CD14-positive monocyte (primary cell): ENCODE measurements at regions not wholly inside any gene's neighbourhood (a gene's known extent, or its start where the extent isn't known, plus 50 kb on each side); places are given as distances from the start of the nearest gene placed in this dataset.

Experiments used
- DNase-seq, 3 donors: peaks; one replicate each; pipeline ENCODE4 v3.0.0-alpha.2; 2011 to 2022
- H2AFZ ChIP-seq: 2 replicates; pipeline ENCODE4 v1.6.0; 2012; ENCODE audit warnings: mild to moderate bottlenecking, low read depth, low read length, inconsistent platforms; ENCODE audit not compliant: insufficient read depth, poor library complexity, severe bottlenecking
- H3K27ac ChIP-seq, 2 donors: 1 replicate in 1 of 2; 2 replicates in 1 of 2; pipeline ENCODE4 v1.5.1; 2012 to 2013; ENCODE audit warnings: low read length in 2 of 2, control low read depth in 1 of 2, inconsistent platforms in 1 of 2, low read depth in 1 of 2, mild to moderate bottlenecking in 1 of 2
- H3K27me3 ChIP-seq, 2 donors: one replicate each; pipeline versions ENCODE4 v1.6.0 to v1.6.1; 2011 to 2013; ENCODE audit warnings: low read length in 2 of 2; ENCODE audit not compliant: control insufficient read depth in 2 of 2, insufficient read depth in 2 of 2
- H3K36me3 ChIP-seq, 2 donors: replicated peaks in 1 of 2; 1 replicate in 1 of 2; 2 replicates in 1 of 2; pipeline versions ENCODE4 v1.5.1 to v1.6.1; 2012 to 2013; ENCODE audit warnings: low read length in 2 of 2, control low read depth in 1 of 2, inconsistent platforms in 1 of 2, mild to moderate bottlenecking in 1 of 2; ENCODE audit not compliant: insufficient read depth in 2 of 2, control insufficient read depth in 1 of 2
- H3K4me1 ChIP-seq, 2 donors: 1 replicate in 1 of 2; 2 replicates in 1 of 2; pipeline versions ENCODE4 v1.5.1 to v1.6.1; 2012 to 2013; ENCODE audit warnings: low read length in 2 of 2, control low read depth in 1 of 2, inconsistent platforms in 1 of 2, mild to moderate bottlenecking in 1 of 2, moderate library complexity in 1 of 2; ENCODE audit not compliant: insufficient read depth in 2 of 2, control insufficient read depth in 1 of 2
- H3K4me2 ChIP-seq: replicated peaks from 2 replicates; pipeline ENCODE3; 2012; ENCODE audit warnings: low read length, moderate library complexity, mild to moderate bottlenecking; ENCODE audit not compliant: poor library complexity, severe bottlenecking; ENCODE audit errors: extremely low read depth
- H3K4me3 ChIP-seq, 3 experiments: fragments of 200-600 bp in 1 of 3; sonication (generic) in 1 of 3; replicated peaks in 1 of 3; 1 replicate in 2 of 3; 2 replicates in 1 of 3; pipeline ENCODE4 v1.5.1; 2011 to 2013; ENCODE audit warnings: low read length in 3 of 3, mild to moderate bottlenecking in 3 of 3, control low read depth in 2 of 3, low read depth in 2 of 3, inconsistent platforms in 1 of 3, moderate library complexity in 1 of 3
- H3K79me2 ChIP-seq: 2 replicates; pipeline ENCODE4 v1.6.0; 2012; ENCODE audit warnings: mild to moderate bottlenecking, control low read depth, inconsistent platforms, low read length, moderate library complexity; ENCODE audit not compliant: insufficient read depth
- H3K9ac ChIP-seq: 2 replicates; pipeline ENCODE4 v1.6.0; 2017; ENCODE audit warnings: low read length, mild to moderate bottlenecking; ENCODE audit not compliant: insufficient read depth, poor library complexity, severe bottlenecking
- H3K9me3 ChIP-seq, 2 donors: replicated peaks in 1 of 2; 1 replicate in 1 of 2; 2 replicates in 1 of 2; pipeline versions ENCODE4 v1.5.1 to v1.6.1; 2012 to 2013; ENCODE audit warnings: low read length in 2 of 2, control low read depth in 1 of 2; ENCODE audit not compliant: control insufficient read depth in 1 of 2, insufficient read depth in 1 of 2
- H4K20me1 ChIP-seq: 2 replicates; pipeline ENCODE4 v1.6.0; 2012; ENCODE audit warnings: mild to moderate bottlenecking, low read length, control low read depth, moderate library complexity; ENCODE audit not compliant: insufficient read depth
- H3K27ac Mint-ChIP-seq, 7 donors: one replicate each; pipeline ENCODE4 v1.8.0; 2020; ENCODE audit warnings: mild to moderate bottlenecking in 7 of 7, mixed read lengths in 7 of 7, moderate library complexity in 6 of 7, inconsistent platforms in 2 of 7
- H3K27me3 Mint-ChIP-seq, 3 donors: one replicate each; pipeline ENCODE4 v1.8.0; 2021 to 2022; ENCODE audit warnings: low read depth in 3 of 3, mild to moderate bottlenecking in 3 of 3, mixed read lengths in 3 of 3, moderate library complexity in 3 of 3, inconsistent platforms in 1 of 3
- H3K36me3 Mint-ChIP-seq, 2 donors: one replicate each; pipeline ENCODE4 v1.8.0; 2020; ENCODE audit warnings: mixed read lengths in 2 of 2, inconsistent platforms in 1 of 2, mild to moderate bottlenecking in 1 of 2
- H3K4me1 Mint-ChIP-seq: one replicate; pipeline ENCODE4 v1.8.0; 2020; ENCODE audit warnings: mild to moderate bottlenecking, mixed read lengths
- H3K4me3 Mint-ChIP-seq, 2 donors: one replicate each; pipeline ENCODE4 v1.8.0; 2020; ENCODE audit warnings: mild to moderate bottlenecking in 2 of 2, mixed read lengths in 2 of 2, moderate library complexity in 1 of 2
- H3K9me3 Mint-ChIP-seq, 7 donors: one replicate each; pipeline ENCODE4 v1.8.0; 2020 to 2022; ENCODE audit warnings: mixed read lengths in 7 of 7, mild to moderate bottlenecking in 6 of 7, moderate library complexity in 6 of 7, inconsistent platforms in 2 of 7
- WGBS: methylation state at CpG from one replicate; pipeline ENCODE4 v1.1.5; 2013; ENCODE audit warnings: missing lambda C conversion rate; ENCODE audit not compliant: insufficient coverage; 5-methylcytosine and 5-hydroxymethylcytosine counted together
- intact Hi-C, 2 donors: fragments of 100-400 bp; cut with micrococcal nuclease; formaldehyde crosslinking; loops; one replicate each; pipeline versions ENCODE4 v1.15.0 to v1.15.1; 2023
- TF ChIP-seq, protein P1 (sequence below): fragments of 200-600 bp; IDR thresholded peaks from one replicate; pipeline ENCODE4 v1.8.0; 2022; ENCODE audit warnings: antibody characterized with exemption, mild to moderate bottlenecking

DNA sequence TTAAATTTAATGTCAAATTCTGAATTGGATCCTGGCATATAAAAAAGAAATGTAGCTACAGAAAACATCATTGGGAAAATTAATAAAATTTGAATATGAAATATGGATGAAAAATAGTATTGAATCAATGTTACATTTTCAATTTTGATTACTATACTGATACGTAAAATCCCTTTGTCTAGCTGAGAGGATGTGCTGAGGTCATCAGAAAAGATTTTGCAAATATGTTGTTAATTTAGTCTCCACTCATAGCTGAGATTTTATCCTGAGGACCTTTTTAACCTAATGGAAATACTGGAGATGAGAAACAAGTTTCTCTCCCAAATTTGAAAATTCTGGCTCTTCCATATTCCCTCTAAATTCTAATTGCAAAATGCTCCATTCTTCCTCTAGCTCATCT is 84.4 kb upstream of the ADAMTS16 start:
- Mint-ChIP-seq H3K27me3 (peaks cover 0 to 4% (median 1%) of the 10 kb centered on the region in 3 donors), H3K9me3 (peaks cover 0 to 7% (median 2%) of the 10 kb centered on the region in 7 donors), H3K4me1 (no peaks in the 10 kb centered on the region), H3K27ac (no peak overlapping the region), H3K36me3 (no peaks in the 10 kb centered on the region), H3K4me3 (no peak overlapping the region)
- intact Hi-C loops, result no loop called here
- Histone ChIP-seq H4K20me1 (no peaks in the 10 kb centered on the region), H2AFZ (no peak overlapping the region), H3K4me3 (no peak overlapping the region), H3K4me1 (no peaks in the 10 kb centered on the region), H3K9ac (no peak overlapping the region), H3K4me2 (no peak overlapping the region), H3K79me2 (no peaks in the 10 kb centered on the region), H3K36me3 (no peaks in the 10 kb centered on the region), H3K27ac (no peak overlapping the region), H3K9me3 (peaks cover 0 to 2% of the 10 kb centered on the region in 2 donors), H3K27me3 (no peaks in the 10 kb centered on the region)
- WGBS, result no CpG with 5 or more reads among the region's 1 CpG
- TF ChIP-seq, protein P1, sequence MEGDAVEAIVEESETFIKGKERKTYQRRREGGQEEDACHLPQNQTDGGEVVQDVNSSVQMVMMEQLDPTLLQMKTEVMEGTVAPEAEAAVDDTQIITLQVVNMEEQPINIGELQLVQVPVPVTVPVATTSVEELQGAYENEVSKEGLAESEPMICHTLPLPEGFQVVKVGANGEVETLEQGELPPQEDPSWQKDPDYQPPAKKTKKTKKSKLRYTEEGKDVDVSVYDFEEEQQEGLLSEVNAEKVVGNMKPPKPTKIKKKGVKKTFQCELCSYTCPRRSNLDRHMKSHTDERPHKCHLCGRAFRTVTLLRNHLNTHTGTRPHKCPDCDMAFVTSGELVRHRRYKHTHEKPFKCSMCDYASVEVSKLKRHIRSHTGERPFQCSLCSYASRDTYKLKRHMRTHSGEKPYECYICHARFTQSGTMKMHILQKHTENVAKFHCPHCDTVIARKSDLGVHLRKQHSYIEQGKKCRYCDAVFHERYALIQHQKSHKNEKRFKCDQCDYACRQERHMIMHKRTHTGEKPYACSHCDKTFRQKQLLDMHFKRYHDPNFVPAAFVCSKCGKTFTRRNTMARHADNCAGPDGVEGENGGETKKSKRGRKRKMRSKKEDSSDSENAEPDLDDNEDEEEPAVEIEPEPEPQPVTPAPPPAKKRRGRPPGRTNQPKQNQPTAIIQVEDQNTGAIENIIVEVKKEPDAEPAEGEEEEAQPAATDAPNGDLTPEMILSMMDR, result no peak
- DNase-seq, result no peak

DNA sequence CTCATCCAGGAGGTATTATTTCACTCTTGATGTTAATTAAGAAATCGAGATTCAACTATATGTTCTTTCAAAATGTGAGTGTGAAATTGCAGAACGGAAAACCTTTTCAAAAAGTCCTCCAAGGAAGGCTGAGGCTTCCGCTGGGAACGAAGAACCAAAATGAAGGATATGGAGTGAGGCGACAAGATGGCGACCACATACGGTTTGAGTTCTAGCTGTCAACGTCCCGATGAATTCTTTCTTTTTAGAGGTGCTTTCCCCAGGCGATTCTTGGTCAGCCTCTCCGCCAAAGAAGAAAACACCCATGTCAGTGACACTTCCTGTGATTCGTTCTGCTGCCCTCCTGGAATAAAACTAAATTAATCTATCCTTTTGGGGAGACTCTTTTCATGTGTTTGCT is 78.3 kb upstream of the ADAMTS16 start:
- intact Hi-C loops, result no loop called here
- Histone ChIP-seq H3K9ac (no peak overlapping the region), H3K4me2 (no peak overlapping the region), H3K27me3 (no peaks in the 10 kb centered on the region), H3K4me1 (no peaks in the 10 kb centered on the region), H3K9me3 (peaks cover 0 to 17% of the 10 kb centered on the region in 2 donors), H2AFZ (no peak overlapping the region), H3K79me2 (no peaks in the 10 kb centered on the region), H4K20me1 (no peaks in the 10 kb centered on the region), H3K36me3 (no peaks in the 10 kb centered on the region), H3K27ac (no peak overlapping the region), H3K4me3 (no peak overlapping the region)
- H3K4me3 Mint-ChIP-seq, result no peak overlapping the region
- TF ChIP-seq, protein P1, result no peak
- H3K9me3 Mint-ChIP-seq, result peaks cover 0 to 13% (median 5%) of the 10 kb centered on the region in 7 donors
- no peaks in the 10 kb centered on the region for H3K4me1 Mint-ChIP-seq
- peaks cover 0 to 4% (median 0%) of the 10 kb centered on the region in 3 donors for H3K27me3 Mint-ChIP-seq
- WGBS, result 98% methylated on average over 9 of the region's 12 CpGs
- DNase-seq, result no peak
- H3K36me3 Mint-ChIP-seq, result no peaks in the 10 kb centered on the region
- H3K27ac Mint-ChIP-seq, result no peak overlapping the region
